Endodermal cell (in vitro differentiated cells): ENCODE measurements at regions not wholly inside any gene's neighbourhood (a gene's known extent, or its start where the extent isn't known, plus 50 kb on each side); places are given as distances from the start of the nearest gene placed in this dataset.
"Not testable (repeated sequence)": the region's sequence is repeated elsewhere in the genome, so short reads cannot be mapped to it uniquely, and the experiment has no call there.

Source experiments
- DNase-seq: peaks from one replicate; pipeline ENCODE4 v3.0.0-alpha.2; 2017
- H3K27ac ChIP-seq: 2 replicates; pipeline ENCODE4 v1.5.1; 2013; ENCODE audit warnings: mild to moderate bottlenecking, low read depth, low read length, moderate library complexity
- H3K27me3 ChIP-seq: 2 replicates; pipeline ENCODE4 v1.6.1; 2013; ENCODE audit warnings: mild to moderate bottlenecking, low read length, moderate library complexity; ENCODE audit not compliant: insufficient read depth, control insufficient read depth, poor library complexity, severe bottlenecking
- H3K36me3 ChIP-seq: 2 replicates; pipeline ENCODE4 v1.7.0; 2013; ENCODE audit warnings: mild to moderate bottlenecking, low read length, moderate library complexity; ENCODE audit not compliant: control insufficient read depth, insufficient read depth
- H3K4me1 ChIP-seq: one replicate; pipeline ENCODE4 v1.7.0; 2013; ENCODE audit warnings: low read length; ENCODE audit not compliant: control insufficient read depth, insufficient read depth
- H3K4me3 ChIP-seq: 2 replicates; pipeline ENCODE4 v1.5.1; 2013; ENCODE audit warnings: mild to moderate bottlenecking, low read length, moderate library complexity
- H3K9ac ChIP-seq: 2 replicates; pipeline ENCODE4 v1.6.1; 2013; ENCODE audit warnings: mild to moderate bottlenecking, low read length, moderate library complexity; ENCODE audit not compliant: poor library complexity, severe bottlenecking; ENCODE audit errors: extremely low read depth
- H3K9me3 ChIP-seq: 2 replicates; pipeline ENCODE4 v1.6.1; 2013; ENCODE audit warnings: mild to moderate bottlenecking, low read length, moderate library complexity; ENCODE audit not compliant: control insufficient read depth
- H3K27ac Mint-ChIP-seq: 2 replicates; pipeline ENCODE4 v1.8.0; 2020; ENCODE audit warnings: mixed read lengths
- H3K27me3 Mint-ChIP-seq: 2 replicates; pipeline ENCODE4 v1.8.0; 2021; ENCODE audit warnings: mild to moderate bottlenecking, mixed read lengths; ENCODE audit not compliant: insufficient read depth
- H3K36me3 Mint-ChIP-seq: 2 replicates; pipeline ENCODE4 v1.8.0; 2020; ENCODE audit warnings: low read depth, mixed read lengths
- H3K4me1 Mint-ChIP-seq: 2 replicates; pipeline ENCODE4 v1.8.0; 2020; ENCODE audit warnings: mixed read lengths
- H3K4me3 Mint-ChIP-seq: 2 replicates; pipeline ENCODE4 v1.8.0; 2020; ENCODE audit warnings: mild to moderate bottlenecking, moderate library complexity, mixed read lengths
- H3K9me3 Mint-ChIP-seq: 2 replicates; pipeline ENCODE4 v1.8.0; 2020; ENCODE audit warnings: mild to moderate bottlenecking, mixed read lengths
- CTCF ChIP-seq: fragments of 200-600 bp; sonication (generic); conservative IDR thresholded peaks from 2 replicates; pipeline ENCODE4 v1.5.0; 2021; ENCODE audit warnings: antibody characterized with exemption, mild to moderate bottlenecking
- WGBS, 2 experiments: methylation state at CpG; one replicate each; pipeline versions ENCODE4 v1.1.5 to v1.1.7; 2013; ENCODE audit warnings: missing lambda C conversion rate in 2 of 2, mixed read lengths in 1 of 2; ENCODE audit not compliant: insufficient coverage in 1 of 2, insufficient read length in 1 of 2; 5-methylcytosine and 5-hydroxymethylcytosine counted together

DNA sequence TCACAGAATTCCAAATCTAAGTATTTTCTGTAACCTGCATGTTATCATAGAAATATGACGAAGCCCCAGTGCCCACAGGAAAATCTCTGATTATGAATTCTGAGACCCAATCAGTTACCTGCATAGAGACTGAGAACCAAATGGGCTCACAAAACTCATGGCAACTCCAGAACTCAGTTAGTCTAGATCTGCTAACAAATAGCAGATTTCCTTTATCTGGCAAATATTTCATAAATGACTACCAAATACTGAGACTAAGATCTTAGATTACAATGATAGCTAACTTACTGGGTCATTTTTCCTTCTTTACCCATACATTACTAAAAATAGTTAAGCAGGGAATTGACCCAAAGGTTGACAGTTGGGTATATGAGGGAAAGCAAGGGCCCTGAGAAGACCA is 228.1 kb upstream of the FAT3 start:
- H3K27me3 ChIP-seq, result no peaks in the 10 kb centered on the region
- H3K9me3 Mint-ChIP-seq, result no peaks in the 10 kb centered on the region
- H3K27me3 Mint-ChIP-seq, result no peaks in the 10 kb centered on the region
- no peak overlapping the region for H3K27ac ChIP-seq
- no peak for TF ChIP-seq CTCF
- no peaks in the 10 kb centered on the region for H3K9me3 ChIP-seq
- no peak overlapping the region for H3K9ac ChIP-seq
- H3K27ac Mint-ChIP-seq, result no peak overlapping the region
- no peak for DNase-seq
- H3K36me3 Mint-ChIP-seq, result no peaks in the 10 kb centered on the region
- H3K4me3 Mint-ChIP-seq, result no peak overlapping the region
- peaks cover 3% of the 10 kb centered on the region for H3K4me1 ChIP-seq
- H3K4me3 ChIP-seq, result no peak overlapping the region
- WGBS, 2 experiments, result 94 to 100% methylated on average over 1 of the region's 1 CpG
- peaks cover 14% of the 10 kb centered on the region for H3K4me1 Mint-ChIP-seq
- H3K36me3 ChIP-seq, result no peaks in the 10 kb centered on the region

DNA sequence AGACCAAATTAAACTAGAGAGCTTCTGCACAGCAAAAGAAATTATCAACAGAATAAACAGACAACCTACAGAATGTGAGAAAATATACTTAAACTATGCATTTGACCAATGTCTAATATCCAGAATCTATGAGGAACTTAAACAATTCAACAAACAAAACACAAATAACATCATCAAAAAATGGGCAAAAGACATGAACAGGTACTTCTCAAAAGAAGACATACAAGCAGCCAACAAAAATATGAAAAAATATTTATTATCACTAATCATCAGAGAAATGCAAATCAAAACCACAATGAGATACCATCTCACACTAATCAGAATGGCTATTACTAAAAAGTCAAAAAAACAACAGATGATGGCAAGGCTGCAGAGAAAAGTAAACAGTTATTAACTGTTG is 236.2 kb upstream of the FAT3 start:
- DNase-seq, H3K27me3 Mint-ChIP-seq, H3K4me3 Mint-ChIP-seq, H3K27me3 ChIP-seq, H3K4me1 ChIP-seq, H3K27ac Mint-ChIP-seq, H3K36me3 ChIP-seq, H3K27ac ChIP-seq, H3K36me3 Mint-ChIP-seq, H3K9ac ChIP-seq, H3K4me3 ChIP-seq: not testable (repeated sequence)
- H3K4me1 Mint-ChIP-seq, result peaks cover 12% of the 10 kb centered on the region
- peaks cover 16% of the 10 kb centered on the region for H3K9me3 Mint-ChIP-seq
- peaks cover 13% of the 10 kb centered on the region for H3K9me3 ChIP-seq

- no peak for DNase-seq
- Histone ChIP-seq H3K9me3 (peaks cover 13% of the 10 kb centered on the region), H3K4me1 (peaks cover 3% of the 10 kb centered on the region), H3K9ac (no peak overlapping the region), H3K27me3 (no peaks in the 10 kb centered on the region), H3K4me3 (no peak overlapping the region), H3K36me3 (no peaks in the 10 kb centered on the region), H3K27ac (no peak overlapping the region)
- Mint-ChIP-seq H3K4me1 (peaks cover 14% of the 10 kb centered on the region), H3K27me3 (no peaks in the 10 kb centered on the region), H3K27ac (no peak overlapping the region), H3K9me3 (peaks cover 16% of the 10 kb centered on the region), H3K36me3 (peaks cover 2% of the 10 kb centered on the region), H3K4me3 (no peak overlapping the region)
- no peak for TF ChIP-seq CTCF
Observed at GRCh38 chr11:91986218-91986617, 238.4 kb upstream of the FAT3 start.

GRCh38 chr11:91984033-91984584 is 240.5 kb upstream of the FAT3 start:
- Histone ChIP-seq H3K4me1 (peaks cover 3% of the 10 kb centered on the region), H3K27ac (no peak overlapping the region), H3K9ac (no peak overlapping the region), H3K36me3 (no peaks in the 10 kb centered on the region), H3K27me3 (no peaks in the 10 kb centered on the region), H3K4me3 (no peak overlapping the region), H3K9me3 (peaks cover 13% of the 10 kb centered on the region)
- H3K27ac Mint-ChIP-seq, result no peak overlapping the region
- H3K4me1 Mint-ChIP-seq, result peaks cover 14% of the 10 kb centered on the region
- H3K4me3 Mint-ChIP-seq, result no peak overlapping the region
- WGBS, 2 experiments, result 93 to 100% methylated on average over 1 to 4 of the region's 5 CpGs
- DNase-seq, result no peak
- H3K9me3 Mint-ChIP-seq, result peaks cover 16% of the 10 kb centered on the region
- TF ChIP-seq CTCF, result no peak
- no peaks in the 10 kb centered on the region for H3K27me3 Mint-ChIP-seq
- H3K36me3 Mint-ChIP-seq, result peaks cover 2% of the 10 kb centered on the region
